Natural killer cell (primary cell): ENCODE measurements at regions not wholly inside any gene's neighbourhood (a gene's known extent, or its start where the extent isn't known, plus 50 kb on each side); places are given as distances from the start of the nearest gene placed in this dataset.

Source experiments
- ATAC-seq, 3 donors: fragments of 150-1000 bp in 2 of 3; fragments of 200-7000 bp in 1 of 3; cut with Tn5 transposase; 1 replicate in 1 of 3; 2 replicates in 2 of 3; pipeline ENCODE4 v1.10.0; 2021; ENCODE audit warnings: mild to moderate bottlenecking in 2 of 3, moderate library complexity in 2 of 3
- DNase-seq, 2 donors: peaks; one replicate each; pipeline versions ENCODE4 v3.0.0 to v3.0.0-alpha.2; 2013 to 2021; ENCODE audit warnings: mixed read lengths in 1 of 2
- H3K27ac ChIP-seq: one replicate; pipeline ENCODE4 v1.5.1; 2013; ENCODE audit warnings: mild to moderate bottlenecking, low read length
- H3K27me3 ChIP-seq: one replicate; pipeline ENCODE4 v1.6.1; 2013; ENCODE audit warnings: low read length; ENCODE audit not compliant: control insufficient read depth, insufficient read depth
- H3K36me3 ChIP-seq: one replicate; pipeline ENCODE4 v1.6.1; 2013; ENCODE audit warnings: low read length; ENCODE audit not compliant: control insufficient read depth, insufficient read depth
- H3K4me1 ChIP-seq: one replicate; pipeline ENCODE4 v1.6.1; 2013; ENCODE audit warnings: low read length; ENCODE audit not compliant: control insufficient read depth, insufficient read depth
- H3K4me3 ChIP-seq: one replicate; pipeline ENCODE4 v1.5.1; 2013; ENCODE audit warnings: low read length
- H3K9me3 ChIP-seq: one replicate; pipeline ENCODE4 v1.6.1; 2013; ENCODE audit warnings: low read length; ENCODE audit not compliant: control insufficient read depth, insufficient read depth
- H3K27ac Mint-ChIP-seq, 2 donors: one replicate each; pipeline ENCODE4 v1.8.0; 2022; ENCODE audit warnings: mild to moderate bottlenecking in 2 of 2, mixed read lengths in 2 of 2, moderate library complexity in 1 of 2
- H3K27me3 Mint-ChIP-seq, 2 donors: one replicate each; pipeline ENCODE4 v1.8.0; 2022; ENCODE audit warnings: low read depth in 2 of 2, mixed read lengths in 2 of 2
- H3K36me3 Mint-ChIP-seq: one replicate; pipeline ENCODE4 v1.8.0; 2022; ENCODE audit warnings: mixed read lengths
- H3K4me1 Mint-ChIP-seq, 2 donors: one replicate each; pipeline ENCODE4 v1.8.0; 2022; ENCODE audit warnings: mixed read lengths in 2 of 2
- H3K4me3 Mint-ChIP-seq: one replicate; pipeline ENCODE4 v1.8.0; 2022; ENCODE audit warnings: mild to moderate bottlenecking, moderate library complexity, mixed read lengths
- H3K9me3 Mint-ChIP-seq, 2 donors: one replicate each; pipeline ENCODE4 v1.8.0; 2022; ENCODE audit warnings: mixed read lengths in 2 of 2
- CTCF ChIP-seq: fragments of 200-600 bp; IDR thresholded peaks from one replicate; pipeline ENCODE4 v1.8.0; 2022; ENCODE audit warnings: antibody characterized with exemption
- WGBS: methylation state at CpG from one replicate; pipeline ENCODE4 v1.1.7; 2013; ENCODE audit warnings: missing lambda C conversion rate; ENCODE audit not compliant: insufficient coverage; 5-methylcytosine and 5-hydroxymethylcytosine counted together
- intact Hi-C: fragments of 100-400 bp; cut with micrococcal nuclease; formaldehyde crosslinking; loops from one replicate; pipeline ENCODE4 v1.14.2; 2022

- Histone ChIP-seq H3K36me3 (no peaks in the 10 kb centered on the region), H3K27me3 (no peaks in the 10 kb centered on the region), H3K9me3 (no peaks in the 10 kb centered on the region), H3K4me1 (no peaks in the 10 kb centered on the region), H3K4me3 (no peak overlapping the region), H3K27ac (no peak overlapping the region)
- TF ChIP-seq CTCF: no peak
- Mint-ChIP-seq H3K36me3 (no peaks in the 10 kb centered on the region), H3K27ac (no peak overlapping the region), H3K9me3 (peaks cover 0 to 5% of the 10 kb centered on the region in 2 donors), H3K27me3 (no peaks in the 10 kb centered on the region), H3K4me3 (no peak overlapping the region), H3K4me1 (no peaks in the 10 kb centered on the region)
- ATAC-seq (no peak), DNase-seq (no peak)
- intact Hi-C loops: no loop called here
- WGBS: 49% methylated on average over 4 of the region's 4 CpGs
Observed at GRCh38 chr6:85127168-85127498, 322.8 kb upstream of the NT5E start.

- no peaks in the 10 kb centered on the region for H3K36me3 Mint-ChIP-seq
- no peaks in the 10 kb centered on the region for H3K36me3 ChIP-seq
Observed at GRCh38 chr6:85126485-85127167, 323.3 kb upstream of the NT5E start.

GRCh38 chr6:85125526-85125925 lies 324.4 kb upstream of the NT5E start:
- 75% methylated on average over 2 of the region's 3 CpGs for WGBS
- no peaks in the 10 kb centered on the region for H3K27me3 ChIP-seq
- intact Hi-C loops: no loop called here
- Mint-ChIP-seq H3K27me3 (no peaks in the 10 kb centered on the region), H3K4me3 (no peak overlapping the region), H3K9me3 (peaks cover 0 to 5% of the 10 kb centered on the region in 2 donors), H3K36me3 (no peaks in the 10 kb centered on the region), H3K4me1 (no peaks in the 10 kb centered on the region), H3K27ac (no peak overlapping the region)
- H3K36me3 ChIP-seq: no peaks in the 10 kb centered on the region
- H3K27ac ChIP-seq: no peak overlapping the region
- TF ChIP-seq CTCF: no peak
- no peak overlapping the region for H3K4me3 ChIP-seq
- H3K9me3 ChIP-seq: no peaks in the 10 kb centered on the region
- DNase-seq (no peak), ATAC-seq (no peak)
- H3K4me1 ChIP-seq: no peaks in the 10 kb centered on the region

More at GRCh38 chr6:85126485-85127167, 323.3 kb upstream of the NT5E start:
- 49% methylated on average over 11 of the region's 11 CpGs for WGBS
- H3K4me3 Mint-ChIP-seq: no peak overlapping the region
- DNase-seq: no peak
- no peak for ATAC-seq
- H3K27ac Mint-ChIP-seq: no peak overlapping the region
- H3K27me3 Mint-ChIP-seq: no peaks in the 10 kb centered on the region
- intact Hi-C loops: no loop called here
- H3K9me3 Mint-ChIP-seq: peaks cover 0 to 5% of the 10 kb centered on the region in 2 donors
- no peak overlapping the region for H3K4me3 ChIP-seq
- no peaks in the 10 kb centered on the region for H3K27me3 ChIP-seq
- no peaks in the 10 kb centered on the region for H3K9me3 ChIP-seq
- H3K4me1 ChIP-seq: no peaks in the 10 kb centered on the region
- no peaks in the 10 kb centered on the region for H3K4me1 Mint-ChIP-seq
- no peak overlapping the region for H3K27ac ChIP-seq
- no peak for TF ChIP-seq CTCF
